ENCODE measurements at regions not wholly inside any gene's neighbourhood (a gene's known extent, or its start where the extent isn't known, plus 50 kb on each side); places are given as distances from the start of the nearest gene placed in this dataset.

DNA sequence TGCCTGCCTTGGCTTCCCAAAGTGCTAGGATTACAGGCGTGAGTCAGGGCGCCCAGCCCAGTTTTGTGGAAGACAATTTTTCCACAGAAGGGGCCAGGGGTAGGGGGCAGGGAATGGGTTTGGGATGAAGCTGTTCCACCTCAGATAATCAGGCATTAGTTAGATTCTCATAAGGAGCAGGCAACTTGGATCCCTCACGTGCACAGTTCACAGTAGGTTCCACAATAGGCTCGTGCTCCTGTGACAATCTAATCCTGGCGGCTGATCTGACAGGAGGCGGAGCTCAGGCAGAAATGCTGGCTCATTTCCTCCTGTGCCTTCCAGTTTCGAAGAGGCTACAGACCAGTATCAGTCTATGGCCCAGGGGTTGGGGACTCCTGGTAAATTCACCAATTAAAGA is 491.6 kb upstream of the AADAT start:
- 77% methylated on average over 7 of the region's 7 CpGs for WGBS (ENCODE audit: insufficient coverage)
- H3K4me3 ChIP-seq (ENCODE audit: low read depth, low read length), result no peak overlapping the region

DNA sequence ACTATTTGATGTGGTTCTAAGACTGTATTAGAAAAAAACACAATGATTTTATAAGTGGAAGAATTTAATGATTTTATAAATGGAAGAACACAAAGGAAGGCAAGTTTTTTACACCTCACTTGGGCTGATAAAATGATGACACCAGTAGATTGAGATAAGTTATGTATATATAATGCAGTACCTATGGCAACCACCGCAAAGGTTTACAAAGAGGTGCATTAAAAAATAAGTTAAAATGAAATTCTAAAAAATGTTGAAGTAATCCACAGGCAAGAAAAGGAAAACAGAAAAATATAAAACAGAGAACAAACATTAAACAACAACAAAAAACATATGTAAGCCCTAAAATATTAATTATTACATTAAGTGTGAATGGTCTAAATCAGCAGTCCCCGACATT is 490.9 kb upstream of the AADAT start:
- DNase-seq (ENCODE audit: low read depth in 4 of 6, low spot score in 6 of 6), result no peak
- no CpG with 5 or more reads among the region's 2 CpGs for WGBS (ENCODE audit: insufficient coverage)
- H3K9me3 ChIP-seq (ENCODE audit: control insufficient read depth, insufficient read depth, low read length), result no peaks in the 10 kb centered on the region
- no peak overlapping the region for H3K4me3 ChIP-seq (ENCODE audit: low read depth, low read length)
- no peaks in the 10 kb centered on the region for H3K36me3 ChIP-seq (ENCODE audit: control insufficient read depth, insufficient read depth, low read length)
- no peak overlapping the region for H3K27ac ChIP-seq (ENCODE audit: low read depth, low read length)
- no peaks in the 10 kb centered on the region for H3K4me1 ChIP-seq (ENCODE audit: control insufficient read depth, insufficient read depth, low read length)
- no peaks in the 10 kb centered on the region for H3K27me3 ChIP-seq (ENCODE audit: control insufficient read depth, insufficient read depth, low read length)

More for the DNA sequence above, 491.6 kb upstream of the AADAT start:
- DNase-seq (ENCODE audit: low read depth in 4 of 6, low spot score in 6 of 6), result no peak
- H3K36me3 ChIP-seq (ENCODE audit: control insufficient read depth, insufficient read depth, low read length), result no peaks in the 10 kb centered on the region
- H3K27me3 ChIP-seq (ENCODE audit: control insufficient read depth, insufficient read depth, low read length), result no peaks in the 10 kb centered on the region
- no peak overlapping the region for H3K27ac ChIP-seq (ENCODE audit: low read depth, low read length)
- no peaks in the 10 kb centered on the region for H3K9me3 ChIP-seq (ENCODE audit: control insufficient read depth, insufficient read depth, low read length)
- no peaks in the 10 kb centered on the region for H3K4me1 ChIP-seq (ENCODE audit: control insufficient read depth, insufficient read depth, low read length)

DNA sequence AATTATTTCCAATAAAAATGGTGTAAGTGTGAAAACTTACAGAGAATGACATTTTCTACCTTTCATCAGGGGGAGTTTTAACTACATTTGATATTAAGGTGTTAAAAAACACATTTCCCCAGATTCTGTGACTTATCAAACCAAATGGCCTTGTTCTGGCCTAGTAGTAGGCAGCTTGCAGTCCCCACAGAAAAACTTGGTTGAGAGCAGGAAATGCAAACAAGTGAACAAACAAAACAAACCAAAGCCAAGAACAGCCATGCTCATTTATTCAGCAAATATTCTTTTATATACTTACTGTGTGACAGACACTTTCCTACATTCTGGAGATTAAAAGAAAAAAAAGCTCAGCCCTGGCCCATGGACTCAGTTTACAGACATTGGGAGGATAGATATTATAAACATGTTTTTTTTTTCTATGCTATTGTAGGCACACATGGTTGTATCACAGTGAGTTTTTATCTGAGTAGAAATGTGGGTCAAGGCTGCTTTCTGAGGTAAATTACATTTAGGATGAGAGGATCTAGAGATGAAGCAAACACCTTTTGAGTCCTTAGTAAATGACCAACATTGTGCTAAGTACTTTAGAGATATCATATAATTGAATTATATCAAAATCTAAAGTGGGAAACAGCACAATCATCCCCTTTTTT is 449.2 kb upstream of the AADAT start:
- Histone ChIP-seq H3K27me3 (ENCODE audit: control insufficient read depth, insufficient read depth, low read length) (no peaks in the 10 kb centered on the region), H3K27ac (ENCODE audit: low read depth, low read length) (no peak overlapping the region), H3K36me3 (ENCODE audit: control insufficient read depth, insufficient read depth, low read length) (no peaks in the 10 kb centered on the region), H3K9me3 (ENCODE audit: control insufficient read depth, insufficient read depth, low read length) (peaks cover 1% of the 10 kb centered on the region), H3K4me1 (ENCODE audit: control insufficient read depth, insufficient read depth, low read length) (no peaks in the 10 kb centered on the region), H3K4me3 (ENCODE audit: low read depth, low read length) (no peak overlapping the region)
- no peak for DNase-seq (ENCODE audit: low read depth in 4 of 6, low spot score in 6 of 6)

DNA sequence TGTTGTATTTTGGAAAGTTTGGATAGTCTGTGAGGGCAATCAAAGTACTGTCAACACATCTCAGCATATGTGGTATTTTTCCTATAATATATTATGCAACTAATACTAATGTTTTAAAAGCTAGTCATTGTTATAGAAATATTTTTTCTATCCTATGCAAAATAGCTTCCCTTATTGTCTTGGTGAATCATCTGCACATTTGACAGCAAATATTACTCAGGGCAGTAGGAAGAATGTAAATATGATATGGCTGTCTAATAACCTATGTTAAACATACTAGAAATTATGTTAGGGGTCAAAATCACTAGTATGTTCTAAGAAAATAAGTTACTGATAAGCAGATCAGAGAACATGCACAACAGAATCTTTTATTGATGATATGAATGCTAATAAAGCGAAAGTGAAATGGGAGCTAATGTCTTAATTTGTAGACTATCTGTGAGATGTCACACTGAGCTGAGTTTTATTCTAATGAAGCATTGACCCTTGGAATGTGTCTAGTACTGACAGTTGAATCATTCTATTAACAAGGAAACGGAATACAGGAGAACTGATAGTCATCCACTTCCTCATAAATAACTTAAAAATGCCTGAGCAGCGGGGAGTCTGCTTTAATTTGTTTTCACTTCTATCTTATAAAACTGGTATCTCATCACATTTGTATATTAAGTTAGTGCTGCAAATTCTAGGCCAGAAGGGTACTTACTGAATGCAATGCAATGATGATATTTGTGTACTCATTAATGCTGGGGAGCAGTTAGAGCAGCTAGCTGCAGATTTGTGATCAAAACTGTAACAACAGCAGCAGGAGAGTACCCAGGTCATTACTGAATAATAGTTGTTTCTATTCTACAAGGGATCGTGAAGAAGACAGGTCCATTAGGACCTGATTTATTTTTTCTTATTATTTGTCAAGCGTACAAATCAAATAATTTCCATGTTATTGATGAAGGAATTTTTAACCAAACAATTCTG is 440.3 kb upstream of the AADAT start:
- no peaks in the 10 kb centered on the region for H3K4me1 ChIP-seq (ENCODE audit: control insufficient read depth, insufficient read depth, low read length)
- H3K9me3 ChIP-seq (ENCODE audit: control insufficient read depth, insufficient read depth, low read length), result no peaks in the 10 kb centered on the region
- H3K27ac ChIP-seq (ENCODE audit: low read depth, low read length), result no peak overlapping the region
- H3K4me3 ChIP-seq (ENCODE audit: low read depth, low read length), result no peak overlapping the region
- DNase-seq (ENCODE audit: low read depth in 4 of 6, low spot score in 6 of 6), result peak in 2 of 6 donors; percentile 2 to 81
- no peaks in the 10 kb centered on the region for H3K27me3 ChIP-seq (ENCODE audit: control insufficient read depth, insufficient read depth, low read length)
- 86% methylated on average over 1 of the region's 5 CpGs for WGBS (ENCODE audit: insufficient coverage)
- H3K36me3 ChIP-seq (ENCODE audit: control insufficient read depth, insufficient read depth, low read length), result no peaks in the 10 kb centered on the region

DNA sequence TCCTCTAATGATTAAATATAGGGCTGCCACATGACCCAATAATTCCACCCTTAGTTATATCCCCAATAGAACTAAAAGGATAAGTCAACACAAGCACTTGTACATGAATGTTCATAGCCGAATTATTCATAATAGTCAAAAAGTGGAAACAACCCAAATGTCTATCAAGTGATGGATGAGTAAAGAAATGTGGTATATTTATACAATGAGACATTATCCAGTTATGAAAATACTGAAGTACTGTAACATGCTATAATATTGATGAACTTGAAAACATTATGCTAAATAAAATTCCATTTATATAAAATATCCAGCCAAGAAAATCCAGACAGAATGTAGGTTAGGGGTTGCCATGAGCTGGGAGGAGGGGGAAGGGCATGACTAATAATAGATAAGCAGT is 436.7 kb upstream of the AADAT start:
- Histone ChIP-seq H3K4me3 (ENCODE audit: low read depth, low read length) (no peak overlapping the region), H3K27ac (ENCODE audit: low read depth, low read length) (no peak overlapping the region), H3K9me3 (ENCODE audit: control insufficient read depth, insufficient read depth, low read length) (no peaks in the 10 kb centered on the region), H3K4me1 (ENCODE audit: control insufficient read depth, insufficient read depth, low read length) (no peaks in the 10 kb centered on the region), H3K27me3 (ENCODE audit: control insufficient read depth, insufficient read depth, low read length) (no peaks in the 10 kb centered on the region), H3K36me3 (ENCODE audit: control insufficient read depth, insufficient read depth, low read length) (no peaks in the 10 kb centered on the region)
- DNase-seq (ENCODE audit: low read depth in 4 of 6, low spot score in 6 of 6), result no peak
- WGBS (ENCODE audit: insufficient coverage), result no CpG with 5 or more reads among the region's 1 CpG

DNA sequence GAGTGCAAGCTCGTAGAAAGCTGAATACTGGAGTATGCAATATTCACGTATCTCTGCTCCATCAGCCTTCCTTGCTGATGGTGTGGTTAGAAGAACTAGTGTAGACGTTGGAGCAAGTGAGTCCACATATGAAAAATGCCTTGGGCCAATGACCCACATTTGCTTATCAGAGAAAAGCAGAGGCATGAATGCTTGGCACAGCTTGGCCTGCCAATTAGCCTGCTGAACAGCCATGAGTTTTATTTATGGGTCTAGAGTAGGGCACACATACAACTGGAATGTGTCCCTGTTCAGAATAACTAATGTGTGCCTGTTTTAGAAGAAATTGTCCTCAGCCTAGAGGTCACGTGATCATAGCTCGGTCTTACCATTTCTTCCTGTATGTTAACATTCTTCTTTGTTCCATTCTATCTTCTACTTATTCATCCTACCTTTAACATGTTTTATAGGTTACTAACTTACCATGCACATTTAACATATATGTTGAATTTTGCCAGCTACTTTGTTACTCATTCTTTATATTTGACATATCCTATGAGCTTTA is 432.7 kb upstream of the AADAT start:
- Histone ChIP-seq H3K9me3 (ENCODE audit: control insufficient read depth, insufficient read depth, low read length) (no peaks in the 10 kb centered on the region), H3K4me1 (ENCODE audit: control insufficient read depth, insufficient read depth, low read length) (no peaks in the 10 kb centered on the region), H3K27ac (ENCODE audit: low read depth, low read length) (no peak overlapping the region), H3K36me3 (ENCODE audit: control insufficient read depth, insufficient read depth, low read length) (no peaks in the 10 kb centered on the region), H3K27me3 (ENCODE audit: control insufficient read depth, insufficient read depth, low read length) (no peaks in the 10 kb centered on the region), H3K4me3 (ENCODE audit: low read depth, low read length) (no peak overlapping the region)
- WGBS (ENCODE audit: insufficient coverage), result 83% methylated on average over 1 of the region's 5 CpGs
- DNase-seq (ENCODE audit: low read depth in 4 of 6, low spot score in 6 of 6), result no peak

DNA sequence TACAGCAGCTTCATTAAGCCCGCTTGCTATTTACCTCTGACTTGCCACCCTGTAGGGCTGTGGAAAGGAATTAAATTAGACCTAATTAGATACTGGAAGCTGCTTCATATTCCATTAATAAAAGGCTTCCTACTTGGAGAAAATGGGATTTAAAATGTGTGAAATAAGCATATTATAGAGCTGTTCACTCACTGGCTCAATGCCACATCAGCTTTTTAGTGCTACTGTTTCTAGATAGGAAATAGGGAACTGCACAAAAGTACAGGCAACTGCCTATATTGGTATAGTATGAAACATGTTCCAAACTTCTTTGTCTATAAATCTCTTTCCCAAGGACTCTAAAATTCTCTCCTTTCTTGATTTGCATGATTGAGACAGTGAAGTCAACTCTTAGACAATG is 407.9 kb upstream of the AADAT start:
- H3K4me3 ChIP-seq (ENCODE audit: low read depth, low read length), result no peak overlapping the region
- no peak overlapping the region for H3K27ac ChIP-seq (ENCODE audit: low read depth, low read length)
- H3K9me3 ChIP-seq (ENCODE audit: control insufficient read depth, insufficient read depth, low read length), result peaks cover 3% of the 10 kb centered on the region
- DNase-seq (ENCODE audit: low read depth in 4 of 6, low spot score in 6 of 6), result peak in 2 of 6 donors; percentile 16 to 56
- no peaks in the 10 kb centered on the region for H3K27me3 ChIP-seq (ENCODE audit: control insufficient read depth, insufficient read depth, low read length)
- no CpG with 5 or more reads among the region's 1 CpG for WGBS (ENCODE audit: insufficient coverage)
- no peaks in the 10 kb centered on the region for H3K36me3 ChIP-seq (ENCODE audit: control insufficient read depth, insufficient read depth, low read length)
- H3K4me1 ChIP-seq (ENCODE audit: control insufficient read depth, insufficient read depth, low read length), result no peaks in the 10 kb centered on the region

DNA sequence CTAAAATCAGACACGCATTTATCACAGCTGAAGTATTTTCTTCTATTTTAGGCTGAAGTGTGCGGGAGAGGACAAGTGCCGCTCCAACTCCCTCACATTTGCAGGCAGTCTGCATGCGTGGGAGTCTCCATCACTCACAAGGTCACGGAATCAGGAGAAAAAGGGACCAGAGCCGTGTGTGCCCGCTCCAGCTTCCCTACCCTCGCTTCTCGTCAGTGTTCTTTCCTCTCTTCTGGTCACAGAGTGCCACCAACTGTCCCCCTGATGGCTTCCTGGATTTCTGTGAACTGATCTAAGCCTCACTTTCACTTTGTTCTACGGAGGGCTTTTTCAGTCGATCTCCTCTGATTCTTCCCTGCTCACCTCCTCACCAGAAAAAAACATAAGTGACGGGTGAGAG is 407.4 kb upstream of the AADAT start:
- H3K4me3 ChIP-seq (ENCODE audit: low read depth, low read length), result no peak overlapping the region
- no peaks in the 10 kb centered on the region for H3K4me1 ChIP-seq (ENCODE audit: control insufficient read depth, insufficient read depth, low read length)
- no peaks in the 10 kb centered on the region for H3K27me3 ChIP-seq (ENCODE audit: control insufficient read depth, insufficient read depth, low read length)
- H3K27ac ChIP-seq (ENCODE audit: low read depth, low read length), result no peak overlapping the region
- no peaks in the 10 kb centered on the region for H3K36me3 ChIP-seq (ENCODE audit: control insufficient read depth, insufficient read depth, low read length)
- peaks cover 3% of the 10 kb centered on the region for H3K9me3 ChIP-seq (ENCODE audit: control insufficient read depth, insufficient read depth, low read length)
- WGBS (ENCODE audit: insufficient coverage), result 75% methylated on average over 10 of the region's 12 CpGs
- peak in 2 of 6 donors; percentile 14 to 20 for DNase-seq (ENCODE audit: low read depth in 4 of 6, low spot score in 6 of 6)

DNA sequence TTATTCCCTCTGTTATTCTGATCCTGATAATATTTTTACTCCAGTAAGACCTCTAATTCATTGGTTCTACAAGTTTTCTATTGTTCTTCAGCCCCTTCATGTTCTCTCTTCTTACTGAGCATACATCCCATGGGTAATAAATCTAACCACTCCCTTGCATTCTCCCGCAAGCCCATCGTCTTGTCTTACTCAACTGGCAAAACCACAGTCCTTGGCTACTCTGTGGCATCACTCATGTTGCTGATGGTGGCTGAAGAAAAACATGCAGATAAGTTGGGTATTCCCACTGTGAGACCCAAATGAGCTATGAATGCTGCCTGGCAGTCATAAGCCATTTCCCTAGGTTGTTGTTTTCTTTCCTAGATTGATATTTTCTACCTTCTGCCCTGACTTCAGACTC is 402.2 kb upstream of the AADAT start:
- WGBS (ENCODE audit: insufficient coverage), result 80% methylated on average over 1 of the region's 2 CpGs
- DNase-seq (ENCODE audit: low read depth in 4 of 6, low spot score in 6 of 6), result no peak
- Histone ChIP-seq H3K9me3 (ENCODE audit: control insufficient read depth, insufficient read depth, low read length) (peaks cover 3% of the 10 kb centered on the region), H3K4me1 (ENCODE audit: control insufficient read depth, insufficient read depth, low read length) (no peaks in the 10 kb centered on the region), H3K36me3 (ENCODE audit: control insufficient read depth, insufficient read depth, low read length) (no peaks in the 10 kb centered on the region), H3K27ac (ENCODE audit: low read depth, low read length) (no peak overlapping the region), H3K27me3 (ENCODE audit: control insufficient read depth, insufficient read depth, low read length) (no peaks in the 10 kb centered on the region), H3K4me3 (ENCODE audit: low read depth, low read length) (no peak overlapping the region)

Measured in spinal cord (tissue), 9 donors.